ENCODE measurements at regions not wholly inside any gene's neighbourhood (a gene's known extent, or its start where the extent isn't known, plus 50 kb on each side); places are given as distances from the start of the nearest gene placed in this dataset.

- Mint-ChIP-seq H3K4me3 (no peak overlapping the region), H3K27ac (no peak overlapping the region), H3K4me1 (no peaks in the 10 kb centered on the region), H3K9me3 (no peaks in the 10 kb centered on the region), H3K36me3 (no peaks in the 10 kb centered on the region), H3K27me3 (peaks cover 1 to 6% of the 10 kb centered on the region in 2 donors)
- Histone ChIP-seq H3K4me3 (ENCODE audit: low read length) (no peak overlapping the region), H3K27me3 (ENCODE audit: insufficient read depth, low read length, poor library complexity, severe bottlenecking) (no peaks in the 10 kb centered on the region), H3K9me3 (ENCODE audit: low read length) (no peaks in the 10 kb centered on the region), H3K27ac (ENCODE audit: low read depth, low read length) (no peak overlapping the region), H3K36me3 (ENCODE audit: insufficient read depth, low read length) (no peaks in the 10 kb centered on the region), H3K4me1 (ENCODE audit: insufficient read depth, low read length) (no peaks in the 10 kb centered on the region)
- ChIA-PET POLR2A (no interaction called here), CTCF (no interaction called here)
- DNase-seq: no peak
These were observed 391.9 kb downstream of the LMO4 start for GRCh38 chr1:87720561-87720960.

GRCh38 chr1:87723193-87723592 is 394.5 kb downstream of the LMO4 start:
- no peak overlapping the region for H3K4me3 ChIP-seq (ENCODE audit: low read length)
- no peaks in the 10 kb centered on the region for H3K9me3 Mint-ChIP-seq
- no peaks in the 10 kb centered on the region for H3K9me3 ChIP-seq (ENCODE audit: low read length)
- POLR2A ChIA-PET: no interaction called here
- CTCF ChIA-PET: no interaction called here
- no peak overlapping the region for H3K27ac Mint-ChIP-seq
- no peaks in the 10 kb centered on the region for H3K36me3 Mint-ChIP-seq
- no peak for DNase-seq
- H3K27me3 Mint-ChIP-seq: peaks cover 1 to 6% of the 10 kb centered on the region in 2 donors
- no peaks in the 10 kb centered on the region for H3K27me3 ChIP-seq (ENCODE audit: insufficient read depth, low read length, poor library complexity, severe bottlenecking)
- no peaks in the 10 kb centered on the region for H3K36me3 ChIP-seq (ENCODE audit: insufficient read depth, low read length)
- H3K4me1 Mint-ChIP-seq: no peaks in the 10 kb centered on the region
- H3K27ac ChIP-seq (ENCODE audit: low read depth, low read length): no peak overlapping the region
- H3K4me1 ChIP-seq (ENCODE audit: insufficient read depth, low read length): no peaks in the 10 kb centered on the region
- H3K4me3 Mint-ChIP-seq: no peak overlapping the region

DNA sequence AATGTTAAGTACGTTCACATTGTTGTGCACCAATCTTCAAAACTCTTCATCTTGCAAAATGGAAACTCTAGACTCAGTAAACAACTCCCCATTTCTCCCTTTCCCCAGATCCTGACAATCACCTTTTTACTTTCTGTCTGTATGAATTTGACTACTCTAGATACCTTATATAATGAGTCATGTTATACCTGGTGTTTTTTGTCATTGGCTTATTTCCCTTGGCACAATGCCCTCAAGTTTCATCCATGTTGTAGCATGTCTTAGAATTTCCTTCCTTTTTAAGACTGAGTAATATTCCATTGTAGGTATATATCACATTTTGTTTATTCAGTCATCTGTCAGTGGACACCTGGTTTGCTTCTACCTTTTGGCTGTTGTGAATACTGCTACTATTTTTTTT is 399.5 kb downstream of the LMO4 start:
- POLR2A ChIA-PET: no interaction called here
- no peaks in the 10 kb centered on the region for H3K4me1 Mint-ChIP-seq
- no peak for DNase-seq
- Histone ChIP-seq H3K9me3 (ENCODE audit: low read length) (no peaks in the 10 kb centered on the region), H3K4me3 (ENCODE audit: low read length) (no peak overlapping the region), H3K36me3 (ENCODE audit: insufficient read depth, low read length) (no peaks in the 10 kb centered on the region), H3K27ac (ENCODE audit: low read depth, low read length) (no peak overlapping the region), H3K4me1 (ENCODE audit: insufficient read depth, low read length) (no peaks in the 10 kb centered on the region), H3K27me3 (ENCODE audit: insufficient read depth, low read length, poor library complexity, severe bottlenecking) (no peaks in the 10 kb centered on the region)
- H3K9me3 Mint-ChIP-seq: no peaks in the 10 kb centered on the region
- H3K27me3 Mint-ChIP-seq: peaks cover 0 to 4% of the 10 kb centered on the region in 2 donors
- no peak overlapping the region for H3K4me3 Mint-ChIP-seq
- CTCF ChIA-PET: no interaction called here
- H3K27ac Mint-ChIP-seq: no peak overlapping the region
- no peaks in the 10 kb centered on the region for H3K36me3 Mint-ChIP-seq

DNA sequence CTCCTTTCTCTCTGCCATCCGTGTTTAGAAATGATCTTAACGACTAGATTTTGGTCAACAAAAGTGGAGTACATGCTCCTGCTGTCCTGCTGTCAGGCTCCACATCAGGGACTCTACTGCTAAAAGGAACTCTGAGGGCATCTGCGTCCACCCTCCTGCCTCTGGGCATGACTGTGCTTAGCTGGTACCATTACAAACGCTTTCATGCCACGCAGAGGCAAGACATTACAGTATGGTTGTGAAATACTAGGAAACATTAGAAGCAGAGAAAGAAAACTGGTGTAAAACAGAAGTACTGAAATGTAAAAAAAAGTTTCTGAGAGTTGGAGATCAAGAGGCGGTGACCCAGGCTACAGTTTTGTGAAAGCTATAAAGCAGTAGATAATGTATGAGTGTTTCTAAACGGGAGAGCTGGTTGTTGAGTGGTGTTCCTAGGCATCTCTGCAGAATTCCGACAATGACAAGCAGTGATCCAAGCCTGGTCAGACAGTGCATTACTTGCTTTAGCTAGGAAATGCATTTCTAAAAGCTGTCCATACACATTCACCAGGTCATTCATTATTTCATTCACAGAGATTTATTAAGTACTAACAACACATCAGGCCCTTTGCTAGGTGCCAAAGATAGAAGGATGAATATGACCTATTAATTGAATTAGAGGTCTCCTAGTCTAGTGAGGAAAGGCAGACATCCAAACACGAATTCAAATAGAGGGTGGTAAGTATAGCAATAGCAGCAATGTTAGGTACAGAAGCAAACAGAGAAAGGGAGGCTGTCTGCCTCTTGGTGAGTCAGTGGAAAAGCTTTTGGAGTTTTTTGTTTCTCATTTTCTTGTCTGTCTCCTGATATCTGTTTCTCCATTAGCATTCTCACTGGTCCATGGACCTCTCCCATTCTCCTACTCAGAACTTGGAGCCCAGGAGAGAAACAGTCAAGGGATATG is 401.9 kb downstream of the LMO4 start:
- no peaks in the 10 kb centered on the region for H3K4me1 ChIP-seq (ENCODE audit: insufficient read depth, low read length)
- H3K36me3 Mint-ChIP-seq: no peaks in the 10 kb centered on the region
- no peak overlapping the region for H3K4me3 Mint-ChIP-seq
- H3K9me3 ChIP-seq (ENCODE audit: low read length): no peaks in the 10 kb centered on the region
- POLR2A ChIA-PET: no interaction called here
- no peak overlapping the region for H3K4me3 ChIP-seq (ENCODE audit: low read length)
- CTCF ChIA-PET: no interaction called here
- no peaks in the 10 kb centered on the region for H3K4me1 Mint-ChIP-seq
- H3K36me3 ChIP-seq (ENCODE audit: insufficient read depth, low read length): no peaks in the 10 kb centered on the region
- no peak for DNase-seq
- H3K9me3 Mint-ChIP-seq: no peaks in the 10 kb centered on the region
- H3K27me3 ChIP-seq (ENCODE audit: insufficient read depth, low read length, poor library complexity, severe bottlenecking): no peaks in the 10 kb centered on the region
- H3K27ac Mint-ChIP-seq: no peak overlapping the region
- peaks cover 0 to 6% of the 10 kb centered on the region in 2 donors for H3K27me3 Mint-ChIP-seq
- no peak overlapping the region for H3K27ac ChIP-seq (ENCODE audit: low read depth, low read length)

- H3K36me3 Mint-ChIP-seq: no peaks in the 10 kb centered on the region
- Histone ChIP-seq H3K4me3 (ENCODE audit: low read length) (no peak overlapping the region), H3K4me1 (ENCODE audit: insufficient read depth, low read length) (no peaks in the 10 kb centered on the region), H3K27me3 (ENCODE audit: insufficient read depth, low read length, poor library complexity, severe bottlenecking) (no peaks in the 10 kb centered on the region), H3K9me3 (ENCODE audit: low read length) (no peaks in the 10 kb centered on the region), H3K36me3 (ENCODE audit: insufficient read depth, low read length) (no peaks in the 10 kb centered on the region), H3K27ac (ENCODE audit: low read depth, low read length) (no peak overlapping the region)
- no peak overlapping the region for H3K27ac Mint-ChIP-seq
- POLR2A ChIA-PET: no interaction called here
- no peak for DNase-seq
- CTCF ChIA-PET: no interaction called here
- peaks cover 2 to 10% of the 10 kb centered on the region in 2 donors for H3K27me3 Mint-ChIP-seq
- H3K9me3 Mint-ChIP-seq: no peaks in the 10 kb centered on the region
- H3K4me3 Mint-ChIP-seq: no peak overlapping the region
- H3K4me1 Mint-ChIP-seq: no peaks in the 10 kb centered on the region
These were observed 404.7 kb downstream of the LMO4 start for GRCh38 chr1:87733386-87733785.

- Mint-ChIP-seq H3K9me3 (no peaks in the 10 kb centered on the region), H3K27me3 (peaks cover 2 to 10% of the 10 kb centered on the region in 2 donors), H3K27ac (no peak overlapping the region), H3K4me3 (no peak overlapping the region), H3K4me1 (no peaks in the 10 kb centered on the region), H3K36me3 (no peaks in the 10 kb centered on the region)
- no peaks in the 10 kb centered on the region for H3K4me1 ChIP-seq (ENCODE audit: insufficient read depth, low read length)
- CTCF ChIA-PET: no interaction called here
- no peaks in the 10 kb centered on the region for H3K27me3 ChIP-seq (ENCODE audit: insufficient read depth, low read length, poor library complexity, severe bottlenecking)
- H3K27ac ChIP-seq (ENCODE audit: low read depth, low read length): no peak overlapping the region
- H3K9me3 ChIP-seq (ENCODE audit: low read length): no peaks in the 10 kb centered on the region
- no peak overlapping the region for H3K4me3 ChIP-seq (ENCODE audit: low read length)
- DNase-seq: no peak
- no peaks in the 10 kb centered on the region for H3K36me3 ChIP-seq (ENCODE audit: insufficient read depth, low read length)
- POLR2A ChIA-PET: no interaction called here
These were observed 407.1 kb downstream of the LMO4 start for GRCh38 chr1:87735750-87736149.

- Histone ChIP-seq H3K4me1 (ENCODE audit: insufficient read depth, low read length) (no peaks in the 10 kb centered on the region), H3K27ac (ENCODE audit: low read depth, low read length) (no peak overlapping the region), H3K36me3 (ENCODE audit: insufficient read depth, low read length) (no peaks in the 10 kb centered on the region), H3K9me3 (ENCODE audit: low read length) (no peaks in the 10 kb centered on the region), H3K27me3 (ENCODE audit: insufficient read depth, low read length, poor library complexity, severe bottlenecking) (no peaks in the 10 kb centered on the region), H3K4me3 (ENCODE audit: low read length) (no peak overlapping the region)
- ChIA-PET CTCF (no interaction called here), POLR2A (no interaction called here)
- no peaks in the 10 kb centered on the region for H3K36me3 Mint-ChIP-seq
- H3K27ac Mint-ChIP-seq: peak overlapping the region in 1 of 8 donors; percentile 4
- no peak overlapping the region for H3K4me3 Mint-ChIP-seq
- peaks cover 3 to 5% of the 10 kb centered on the region in 2 donors for H3K27me3 Mint-ChIP-seq
- no peaks in the 10 kb centered on the region for H3K4me1 Mint-ChIP-seq
- no peak for DNase-seq
- H3K9me3 Mint-ChIP-seq: no peaks in the 10 kb centered on the region
These were observed 410.5 kb downstream of the LMO4 start for GRCh38 chr1:87739141-87739540.

DNA sequence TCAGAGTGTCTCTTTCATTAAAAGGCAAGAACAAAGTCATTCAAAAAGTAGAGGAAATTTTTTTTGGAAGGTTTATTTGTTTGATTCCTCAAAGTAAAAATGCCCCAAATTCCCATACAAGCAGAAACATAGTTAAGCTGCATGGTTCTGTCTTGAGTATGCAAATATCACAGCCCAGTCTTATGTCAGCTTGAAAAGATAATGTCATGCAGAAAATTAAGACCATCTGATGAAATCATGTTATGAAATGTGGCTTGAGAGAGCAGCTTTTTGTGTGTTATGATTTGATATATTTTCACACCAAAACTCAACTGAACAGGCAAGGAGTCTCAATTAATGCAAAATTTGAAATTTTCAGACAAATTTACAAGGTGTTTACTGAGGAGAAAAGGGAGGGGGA is 411.0 kb downstream of the LMO4 start:
- Histone ChIP-seq H3K36me3 (ENCODE audit: insufficient read depth, low read length) (no peaks in the 10 kb centered on the region), H3K4me1 (ENCODE audit: insufficient read depth, low read length) (no peaks in the 10 kb centered on the region), H3K27me3 (ENCODE audit: insufficient read depth, low read length, poor library complexity, severe bottlenecking) (no peaks in the 10 kb centered on the region), H3K27ac (ENCODE audit: low read depth, low read length) (no peak overlapping the region), H3K9me3 (ENCODE audit: low read length) (no peaks in the 10 kb centered on the region), H3K4me3 (ENCODE audit: low read length) (no peak overlapping the region)
- CTCF ChIA-PET: no interaction called here
- DNase-seq: no peak
- Mint-ChIP-seq H3K9me3 (no peaks in the 10 kb centered on the region), H3K36me3 (no peaks in the 10 kb centered on the region), H3K4me3 (no peak overlapping the region), H3K27me3 (peaks cover 3 to 5% of the 10 kb centered on the region in 2 donors), H3K4me1 (no peaks in the 10 kb centered on the region), H3K27ac (no peak overlapping the region)
- POLR2A ChIA-PET: no interaction called here

Data from CD8-positive, alpha-beta memory T cell (primary cell).